ENCODE measurements at regions not wholly inside any gene's neighbourhood (a gene's known extent, or its start where the extent isn't known, plus 50 kb on each side); places are given as distances from the start of the nearest gene placed in this dataset.

DNA sequence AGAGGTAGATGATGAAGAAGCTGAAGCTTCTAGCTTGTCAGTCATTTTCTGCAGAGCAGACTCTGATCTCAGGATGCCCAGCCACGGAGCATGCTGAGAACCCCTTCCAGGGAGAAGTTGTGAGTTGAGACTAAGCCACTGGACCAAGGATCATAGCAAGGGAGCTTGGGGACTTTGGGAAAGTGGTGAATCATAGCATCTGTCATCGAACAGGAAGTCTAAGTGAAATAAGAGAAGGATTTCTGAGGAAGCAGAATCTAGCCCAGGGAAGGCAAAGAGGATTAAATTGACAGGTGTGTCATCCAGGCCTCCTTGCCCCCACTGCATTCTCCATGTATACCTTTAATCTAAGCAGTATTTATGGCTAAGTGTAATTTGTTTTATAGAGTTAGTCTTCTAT is 71.8 kb upstream of the TMEM108 start:
- Histone ChIP-seq H3K27ac (replicated peaks) (no peak overlapping the region), H3K4me3 (no peak overlapping the region), H3K9me3 (replicated peaks) (no peaks in the 10 kb centered on the region), H3K36me3 (no peaks in the 10 kb centered on the region), H3K27me3 (ENCODE audit: low read depth) (no peaks in the 10 kb centered on the region), H3K4me1 (no peaks in the 10 kb centered on the region)
- intact Hi-C loops (cut with micrococcal nuclease): no loop called here
- TF ChIP-seq, protein P1, sequence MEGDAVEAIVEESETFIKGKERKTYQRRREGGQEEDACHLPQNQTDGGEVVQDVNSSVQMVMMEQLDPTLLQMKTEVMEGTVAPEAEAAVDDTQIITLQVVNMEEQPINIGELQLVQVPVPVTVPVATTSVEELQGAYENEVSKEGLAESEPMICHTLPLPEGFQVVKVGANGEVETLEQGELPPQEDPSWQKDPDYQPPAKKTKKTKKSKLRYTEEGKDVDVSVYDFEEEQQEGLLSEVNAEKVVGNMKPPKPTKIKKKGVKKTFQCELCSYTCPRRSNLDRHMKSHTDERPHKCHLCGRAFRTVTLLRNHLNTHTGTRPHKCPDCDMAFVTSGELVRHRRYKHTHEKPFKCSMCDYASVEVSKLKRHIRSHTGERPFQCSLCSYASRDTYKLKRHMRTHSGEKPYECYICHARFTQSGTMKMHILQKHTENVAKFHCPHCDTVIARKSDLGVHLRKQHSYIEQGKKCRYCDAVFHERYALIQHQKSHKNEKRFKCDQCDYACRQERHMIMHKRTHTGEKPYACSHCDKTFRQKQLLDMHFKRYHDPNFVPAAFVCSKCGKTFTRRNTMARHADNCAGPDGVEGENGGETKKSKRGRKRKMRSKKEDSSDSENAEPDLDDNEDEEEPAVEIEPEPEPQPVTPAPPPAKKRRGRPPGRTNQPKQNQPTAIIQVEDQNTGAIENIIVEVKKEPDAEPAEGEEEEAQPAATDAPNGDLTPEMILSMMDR (IDR thresholded peaks at IDR 0.05; ENCODE audit: borderline replicate concordance): no peak
- no peak for DNase-seq

DNA sequence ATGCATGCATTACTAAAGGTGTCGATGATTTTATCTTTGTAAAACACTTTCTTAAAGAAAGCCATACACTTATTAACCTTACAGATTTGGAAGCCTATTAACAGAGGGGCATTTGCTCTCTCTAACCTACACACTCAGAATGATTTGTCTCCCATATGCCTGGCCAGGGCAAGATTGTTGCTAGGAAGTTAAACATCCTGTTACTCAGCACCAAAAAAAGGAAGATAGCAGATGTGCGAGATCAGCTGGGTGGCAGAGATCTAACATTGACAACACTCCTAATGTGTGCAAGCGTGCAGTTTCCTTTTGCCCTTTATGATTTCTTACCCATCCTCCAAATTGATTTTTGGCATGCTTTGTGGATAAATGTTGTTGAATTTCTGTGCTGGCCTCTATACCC is 73.9 kb upstream of the TMEM108 start:
- Histone ChIP-seq H3K9me3 (replicated peaks) (no peaks in the 10 kb centered on the region), H3K4me3 (no peak overlapping the region), H3K4me1 (no peaks in the 10 kb centered on the region), H3K36me3 (no peaks in the 10 kb centered on the region), H3K27ac (replicated peaks) (no peak overlapping the region), H3K27me3 (ENCODE audit: low read depth) (no peaks in the 10 kb centered on the region)
- intact Hi-C loops (cut with micrococcal nuclease): no loop called here
- DNase-seq: no peak
- TF ChIP-seq, protein P1 (IDR thresholded peaks at IDR 0.05; ENCODE audit: borderline replicate concordance): no peak

DNA sequence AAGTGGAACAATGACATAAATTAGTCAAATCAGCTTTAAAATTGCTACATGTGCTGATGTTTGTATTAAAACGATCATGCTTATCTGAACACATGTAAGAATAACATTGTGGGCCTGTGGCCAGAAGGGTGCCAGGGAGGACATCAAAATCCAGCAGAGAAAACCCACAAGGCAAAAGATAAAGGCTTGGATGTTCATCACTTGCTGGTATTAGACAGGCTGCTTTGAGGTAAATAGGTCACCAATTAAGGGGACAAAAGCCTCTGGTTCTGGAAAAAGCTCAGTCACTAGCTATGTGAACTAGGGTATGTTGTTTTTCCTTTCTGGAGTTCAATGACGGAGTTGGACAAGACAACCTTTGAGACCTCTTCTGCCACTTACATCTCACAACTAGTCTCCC is 74.4 kb upstream of the TMEM108 start:
- H3K27me3 ChIP-seq (ENCODE audit: low read depth): no peaks in the 10 kb centered on the region
- no peak overlapping the region for H3K27ac ChIP-seq (replicated peaks)
- intact Hi-C loops (cut with micrococcal nuclease): no loop called here
- no peaks in the 10 kb centered on the region for H3K4me1 ChIP-seq
- H3K9me3 ChIP-seq (replicated peaks): no peaks in the 10 kb centered on the region
- H3K36me3 ChIP-seq: no peaks in the 10 kb centered on the region
- H3K4me3 ChIP-seq: no peak overlapping the region
- TF ChIP-seq, protein P1 (IDR thresholded peaks at IDR 0.05; ENCODE audit: borderline replicate concordance): no peak
- no peak for DNase-seq

DNA sequence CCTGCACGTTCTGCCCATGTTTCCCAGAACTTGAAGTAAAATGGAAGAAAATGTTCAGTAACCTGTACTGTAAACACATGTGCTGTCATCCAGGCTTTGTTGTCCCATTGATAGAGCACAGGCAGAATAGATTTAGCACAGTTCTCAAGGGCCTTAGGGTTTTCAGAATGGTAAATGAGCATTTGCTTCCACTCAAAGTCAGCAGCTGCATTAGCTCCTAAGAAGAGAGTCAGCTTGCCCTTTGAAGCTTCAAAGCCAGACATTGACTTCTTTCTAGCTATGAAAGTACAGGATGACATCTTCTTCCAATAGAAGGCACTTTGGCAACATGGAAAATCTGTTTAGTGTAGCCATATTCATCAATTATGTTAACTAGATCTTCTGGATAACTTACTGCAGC is 76.2 kb upstream of the TMEM108 start:
- Histone ChIP-seq H3K36me3 (no peaks in the 10 kb centered on the region), H3K4me3 (no peak overlapping the region), H3K27me3 (ENCODE audit: low read depth) (peaks cover 7% of the 10 kb centered on the region), H3K27ac (replicated peaks) (no peak overlapping the region), H3K4me1 (no peaks in the 10 kb centered on the region), H3K9me3 (replicated peaks) (no peaks in the 10 kb centered on the region)
- intact Hi-C loops (cut with micrococcal nuclease): no loop called here
- no peak for DNase-seq
- TF ChIP-seq, protein P1 (IDR thresholded peaks at IDR 0.05; ENCODE audit: borderline replicate concordance): no peak

DNA sequence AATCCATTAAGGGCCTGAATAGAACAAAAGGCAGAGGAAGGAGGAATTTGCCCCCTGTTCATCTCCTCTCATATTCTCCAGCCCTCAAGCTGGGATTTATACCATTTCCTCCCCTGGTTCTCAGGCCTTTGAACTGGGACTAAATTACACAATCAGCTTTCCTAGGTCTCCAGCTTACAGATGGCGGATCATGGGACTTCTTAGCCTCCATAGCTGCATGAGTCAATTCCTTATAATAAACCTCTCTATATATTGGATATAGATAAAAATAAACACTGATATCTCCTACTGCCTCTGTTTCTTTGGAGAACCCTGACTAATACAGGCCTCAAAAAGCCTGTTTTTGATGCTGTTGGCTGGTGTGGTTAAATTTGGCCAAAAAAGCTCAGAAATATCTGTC is 84.5 kb upstream of the TMEM108 start:
- TF ChIP-seq, protein P1 (IDR thresholded peaks at IDR 0.05; ENCODE audit: borderline replicate concordance): no peak
- Histone ChIP-seq H3K27me3 (ENCODE audit: low read depth) (peaks cover 14% of the 10 kb centered on the region), H3K36me3 (no peaks in the 10 kb centered on the region), H3K4me3 (no peak overlapping the region), H3K4me1 (no peaks in the 10 kb centered on the region), H3K27ac (replicated peaks) (no peak overlapping the region), H3K9me3 (replicated peaks) (no peaks in the 10 kb centered on the region)
- no peak for DNase-seq
- intact Hi-C loops (cut with micrococcal nuclease): no loop called here

DNA sequence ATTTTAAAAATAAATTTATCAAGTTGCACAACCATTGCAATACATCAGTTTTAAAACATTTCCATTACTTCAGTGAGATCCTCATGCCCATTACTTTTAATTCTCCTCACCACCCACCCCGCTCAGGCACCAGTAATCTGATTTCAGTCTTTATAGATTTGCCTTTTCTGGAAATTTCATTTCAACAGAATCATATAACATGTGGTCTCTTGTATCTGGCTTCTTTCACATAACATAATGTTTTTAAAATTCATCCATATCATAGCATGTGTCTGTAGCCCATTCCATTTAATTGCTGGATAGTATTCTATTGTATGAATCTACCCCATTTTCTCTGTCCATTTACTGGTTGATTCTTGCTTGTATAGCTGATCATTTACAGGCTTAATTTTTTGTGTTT is 110.3 kb upstream of the TMEM108 start:
- no peaks in the 10 kb centered on the region for H3K4me1 ChIP-seq
- no peak for DNase-seq
- H3K36me3 ChIP-seq: no peaks in the 10 kb centered on the region
- TF ChIP-seq, protein P1 (IDR thresholded peaks at IDR 0.05; ENCODE audit: borderline replicate concordance): no peak
- no peaks in the 10 kb centered on the region for H3K27me3 ChIP-seq (ENCODE audit: low read depth)
- H3K9me3 ChIP-seq (replicated peaks): no peaks in the 10 kb centered on the region
- no peak overlapping the region for H3K27ac ChIP-seq (replicated peaks)
- no peak overlapping the region for H3K4me3 ChIP-seq
- intact Hi-C loops (cut with micrococcal nuclease): no loop called here

Measured in left ventricle myocardium inferior (tissue), 1 donor.